NCI-H2107 treated with DMSO at 0.1 percent for 48 hours (cell line): ENCODE measurements at regions not wholly inside any gene's neighbourhood (a gene's known extent, or its start where the extent isn't known, plus 50 kb on each side); places are given as distances from the start of the nearest gene placed in this dataset.
"Not testable (repeated sequence)": the region's sequence is repeated elsewhere in the genome, so short reads cannot be mapped to it uniquely, and the experiment has no call there.

Source experiments
- DNase-seq: peaks from one replicate; lab custom pipeline; 2025; ENCODE audit not compliant: unreplicated experiment; lab: John Stamatoyannopoulos, UW

DNA sequence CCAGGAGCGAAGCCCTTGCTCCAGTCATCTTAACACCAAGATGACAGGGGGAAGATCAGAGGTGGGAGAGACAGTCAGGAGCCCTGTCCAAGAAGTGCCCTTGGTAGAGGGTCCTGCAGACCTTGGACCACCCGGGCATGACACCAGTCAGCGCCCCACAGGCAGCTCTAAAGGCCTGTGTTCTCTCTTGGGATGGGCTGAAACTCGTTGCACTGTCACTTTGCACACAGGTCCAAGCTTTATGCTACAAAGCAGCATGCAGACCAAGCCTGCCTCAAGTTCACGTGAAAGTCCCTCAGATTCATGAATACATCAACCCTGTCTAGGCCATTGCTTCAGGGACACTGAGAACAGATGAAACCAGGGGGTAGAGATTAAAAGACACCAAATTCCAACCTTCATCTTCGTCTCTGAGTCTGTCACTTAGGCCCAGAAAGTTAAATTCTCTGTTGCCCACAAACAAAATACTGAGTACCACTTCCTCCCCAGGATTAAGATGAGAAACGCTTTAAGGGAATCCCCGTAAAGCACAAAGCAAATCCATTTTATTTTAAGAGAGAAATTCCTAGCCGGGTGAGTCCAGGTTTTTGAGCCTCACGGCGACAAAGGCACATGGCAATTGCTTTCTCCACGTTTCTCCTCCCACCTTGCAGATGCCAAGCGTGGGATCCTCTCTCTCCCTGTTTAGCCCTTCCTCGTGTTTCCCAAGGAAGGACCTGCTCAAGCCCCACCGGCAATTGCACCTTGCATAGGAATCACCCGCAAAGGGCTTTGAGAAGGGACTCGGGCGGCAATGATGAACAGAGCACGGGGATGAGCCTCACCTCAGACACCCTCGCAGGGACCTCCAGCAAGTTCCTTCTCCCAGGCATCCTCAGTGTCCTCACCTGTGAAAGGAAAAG is 75.0 kb upstream of the ID2 start:
- no peak for DNase-seq

DNA sequence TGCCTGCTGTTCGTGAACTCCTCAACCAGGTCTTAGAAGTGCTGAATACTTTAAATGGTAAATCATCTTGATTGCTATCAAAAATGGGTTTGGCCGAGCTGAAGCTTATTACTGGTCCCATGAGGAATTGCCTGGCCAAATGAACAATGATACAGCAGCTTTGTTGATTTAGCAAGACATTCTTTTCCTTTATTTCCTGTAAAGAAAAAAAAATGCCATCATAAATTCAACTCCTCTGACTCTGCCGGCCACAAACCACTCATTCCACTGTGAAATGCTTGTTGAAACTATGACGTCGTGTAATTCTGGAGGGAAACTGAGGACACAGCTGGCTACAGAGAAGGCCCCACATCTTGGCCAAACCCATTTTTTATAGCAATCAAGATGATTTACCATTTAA is 74.2 kb upstream of the ID2 start:
- no peak for DNase-seq

DNA sequence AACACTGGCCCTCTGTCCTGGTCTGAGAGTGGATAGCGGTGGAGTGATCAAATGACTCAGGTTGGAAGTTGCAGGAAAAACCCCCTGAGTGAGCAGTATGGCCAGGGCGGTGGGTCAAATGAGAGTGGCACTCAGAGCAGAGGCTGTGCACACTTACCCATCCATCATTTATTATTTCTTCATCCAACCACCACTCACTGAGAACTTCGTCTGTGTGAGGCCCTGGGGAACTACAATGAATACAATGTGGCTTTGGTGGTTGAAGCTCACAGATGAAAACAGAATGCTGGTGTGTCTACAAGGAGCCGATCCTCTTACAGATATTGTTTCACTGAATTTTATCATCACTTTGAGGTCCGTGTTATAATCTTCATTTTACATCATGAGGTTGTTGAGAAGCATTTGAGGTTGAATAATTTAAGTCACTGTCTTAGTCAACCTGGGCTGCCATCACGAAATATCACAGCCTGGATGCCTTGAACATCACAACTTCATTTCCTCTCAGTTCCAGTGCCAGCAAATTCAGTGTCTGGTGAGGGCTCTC is 73.4 kb upstream of the ID2 start:
- DNase-seq, result no peak

DNA sequence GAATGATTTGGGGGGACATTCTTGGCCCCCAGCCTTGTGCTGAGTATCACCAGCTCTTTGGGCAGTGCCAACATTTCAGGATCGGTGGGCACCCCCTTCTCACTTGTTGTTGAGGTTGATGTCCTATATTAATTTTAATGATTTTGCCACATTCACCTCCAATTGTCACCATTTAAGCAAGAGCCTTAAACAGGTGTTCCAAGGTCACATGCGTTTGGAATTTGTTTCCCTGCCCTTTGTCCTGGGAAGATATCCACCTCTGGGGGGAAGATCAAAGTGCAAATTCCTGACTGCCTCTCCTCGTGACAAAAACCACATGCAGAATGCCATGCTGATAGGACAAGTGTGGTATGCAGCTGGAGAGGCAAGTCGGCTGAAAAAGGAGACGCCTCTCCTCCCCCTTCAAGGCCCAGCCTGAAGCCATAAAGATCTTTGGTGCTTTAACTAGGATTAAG is 72.5 kb upstream of the ID2 start:
- no peak for DNase-seq

DNA sequence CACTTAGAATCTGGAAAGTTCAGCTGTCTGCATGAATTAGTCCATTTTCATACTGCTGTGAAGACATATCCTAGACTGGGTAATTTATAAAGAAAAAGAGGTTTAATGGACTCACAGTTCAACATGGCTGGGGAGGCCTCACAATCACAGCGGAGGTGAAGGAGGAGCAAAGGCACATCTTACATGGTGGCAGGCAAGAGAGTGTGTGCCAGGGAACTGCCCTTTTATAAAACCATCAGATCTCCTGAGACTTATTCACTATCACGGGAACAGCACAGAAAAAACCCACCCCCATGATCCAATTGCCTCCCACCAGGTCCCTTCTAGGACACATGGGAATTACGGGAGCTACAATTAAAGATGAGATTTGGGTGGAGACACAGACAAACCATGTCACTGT is 71.1 kb upstream of the ID2 start:
- not testable (repeated sequence) for DNase-seq

DNA sequence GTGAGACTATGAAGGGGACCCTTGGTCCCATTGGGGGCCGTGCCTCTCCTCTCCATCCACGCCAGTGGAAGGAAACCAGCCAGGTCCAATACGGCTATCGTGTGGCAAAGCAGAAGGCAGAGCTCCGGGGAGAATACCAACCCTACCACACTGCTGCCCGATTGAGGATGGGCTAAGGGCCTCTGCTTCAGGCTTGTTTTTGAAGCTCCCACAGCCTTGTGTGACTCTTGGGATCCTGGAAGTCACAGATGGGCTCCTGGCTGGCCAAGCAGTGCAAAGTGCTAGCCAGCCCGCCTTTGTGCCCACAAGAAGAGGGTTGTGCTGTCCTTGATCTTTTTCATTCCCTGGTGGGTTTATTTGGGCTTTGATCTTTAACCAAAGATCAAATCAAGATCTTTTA is 70.6 kb upstream of the ID2 start:
- no peak for DNase-seq

DNA sequence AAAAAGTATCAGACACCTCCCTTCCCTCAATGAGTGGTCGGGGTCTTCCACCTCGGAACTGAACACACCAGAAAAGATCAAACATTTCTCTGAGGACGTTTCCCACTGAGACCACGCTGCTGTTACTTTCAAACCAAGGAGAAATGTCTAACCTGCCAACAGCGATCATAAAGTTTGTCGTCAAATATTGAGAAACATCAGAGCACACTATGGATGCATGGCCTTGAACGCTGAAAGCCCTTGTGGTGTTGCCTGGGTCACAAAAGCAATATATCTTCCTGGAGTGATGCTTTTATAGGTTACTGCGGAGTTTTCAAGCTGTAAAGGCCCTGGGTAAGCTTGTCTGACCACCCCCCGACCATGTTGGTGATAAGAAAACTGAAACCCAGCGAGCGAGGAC is 70.2 kb upstream of the ID2 start:
- DNase-seq, result no peak

DNA sequence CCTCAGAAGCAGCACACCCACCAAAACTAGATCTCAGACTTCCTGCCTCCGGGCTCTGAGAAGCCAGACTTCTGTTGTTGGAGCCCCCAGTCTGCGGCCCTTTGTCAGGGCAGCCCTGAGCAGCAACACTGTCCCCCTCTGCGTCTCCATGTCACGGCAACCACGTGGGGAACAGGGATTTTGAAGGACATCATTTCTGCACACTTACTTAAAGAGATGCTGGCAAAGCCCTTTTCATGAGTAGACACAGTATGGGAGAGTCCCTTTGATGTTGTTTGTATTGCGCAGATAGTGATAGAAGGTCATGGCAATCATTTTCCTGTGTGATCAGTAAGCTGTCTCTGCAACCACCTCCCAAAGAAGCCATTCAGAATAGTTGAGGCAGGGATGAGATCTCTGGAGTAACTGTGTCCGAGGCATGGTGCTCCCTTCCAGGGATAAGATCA is 69.1 kb upstream of the ID2 start:
- DNase-seq, result no peak

DNA sequence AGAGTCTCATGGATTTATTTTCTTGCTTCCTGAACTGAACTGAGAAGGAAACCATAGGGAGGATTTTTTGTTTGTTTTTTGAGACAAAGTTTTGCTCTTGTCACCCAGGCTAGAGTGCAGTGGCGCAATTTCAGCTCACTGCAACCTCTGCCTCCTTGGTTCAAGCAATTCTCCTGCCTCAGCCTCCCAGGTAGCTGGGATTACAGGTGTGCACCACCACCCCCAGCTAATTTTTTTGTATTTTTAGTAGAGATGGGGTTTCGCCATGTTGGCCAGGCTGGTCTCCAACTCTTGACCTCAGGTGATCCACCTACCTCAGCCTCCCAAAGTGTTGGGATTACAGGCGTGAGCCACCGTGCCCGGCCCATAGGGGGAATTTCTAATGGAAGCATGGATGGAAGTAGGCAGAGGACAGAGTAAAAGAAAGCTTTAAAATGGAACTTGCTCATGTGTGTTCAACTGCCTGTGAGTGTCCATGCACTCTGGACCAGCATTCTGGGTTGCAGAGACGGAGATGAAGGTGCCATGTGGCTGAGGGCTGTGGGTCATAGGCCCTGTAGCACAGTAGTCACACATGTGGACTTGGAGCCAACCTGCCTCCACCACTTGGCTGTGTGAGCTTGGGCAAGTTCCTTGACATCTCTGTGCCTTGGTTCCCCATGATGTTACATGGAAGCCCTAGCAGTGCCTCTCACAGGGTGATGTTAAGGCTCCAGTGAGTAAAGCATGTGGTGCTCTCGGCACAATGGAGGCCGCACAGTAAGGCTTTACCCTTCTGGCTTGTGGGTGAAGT is 68.5 kb upstream of the ID2 start:
- not testable (repeated sequence) for DNase-seq

DNA sequence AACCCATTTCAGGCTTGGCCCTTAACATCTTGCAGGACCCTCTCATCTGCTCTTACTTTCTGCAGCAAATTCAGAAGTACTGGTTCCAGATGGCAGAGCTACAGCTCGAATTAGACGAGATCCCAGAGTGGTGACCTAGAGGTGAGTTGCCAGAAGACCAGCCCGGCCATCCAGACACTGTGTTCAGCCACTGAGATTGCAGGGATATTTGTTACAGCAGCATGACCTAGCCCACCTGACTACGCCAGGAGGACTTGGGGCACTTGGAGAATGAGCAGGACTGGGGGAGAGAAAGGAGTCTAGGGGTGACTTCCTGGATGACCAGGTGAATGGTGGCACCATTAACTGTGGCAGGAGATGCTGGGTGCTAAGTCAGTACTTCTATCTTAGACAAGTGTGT is 67.2 kb upstream of the ID2 start:
- no peak for DNase-seq

DNA sequence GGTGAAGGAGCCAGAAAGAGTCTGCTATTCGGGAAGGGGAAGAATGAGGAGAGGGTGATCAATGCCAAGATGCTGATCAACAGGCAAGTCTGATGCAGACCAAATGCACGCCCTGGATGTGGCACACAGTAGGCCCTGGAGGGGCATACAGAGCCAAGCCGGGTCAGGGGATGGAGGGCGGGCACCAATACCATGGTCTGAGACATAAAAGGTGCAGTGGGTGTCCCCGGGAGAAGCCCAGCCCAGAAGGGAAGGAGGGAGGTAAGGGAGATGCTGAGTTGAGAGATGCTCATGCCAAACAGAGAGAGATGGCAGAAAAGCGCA is 66.6 kb upstream of the ID2 start:
- no peak for DNase-seq

DNA sequence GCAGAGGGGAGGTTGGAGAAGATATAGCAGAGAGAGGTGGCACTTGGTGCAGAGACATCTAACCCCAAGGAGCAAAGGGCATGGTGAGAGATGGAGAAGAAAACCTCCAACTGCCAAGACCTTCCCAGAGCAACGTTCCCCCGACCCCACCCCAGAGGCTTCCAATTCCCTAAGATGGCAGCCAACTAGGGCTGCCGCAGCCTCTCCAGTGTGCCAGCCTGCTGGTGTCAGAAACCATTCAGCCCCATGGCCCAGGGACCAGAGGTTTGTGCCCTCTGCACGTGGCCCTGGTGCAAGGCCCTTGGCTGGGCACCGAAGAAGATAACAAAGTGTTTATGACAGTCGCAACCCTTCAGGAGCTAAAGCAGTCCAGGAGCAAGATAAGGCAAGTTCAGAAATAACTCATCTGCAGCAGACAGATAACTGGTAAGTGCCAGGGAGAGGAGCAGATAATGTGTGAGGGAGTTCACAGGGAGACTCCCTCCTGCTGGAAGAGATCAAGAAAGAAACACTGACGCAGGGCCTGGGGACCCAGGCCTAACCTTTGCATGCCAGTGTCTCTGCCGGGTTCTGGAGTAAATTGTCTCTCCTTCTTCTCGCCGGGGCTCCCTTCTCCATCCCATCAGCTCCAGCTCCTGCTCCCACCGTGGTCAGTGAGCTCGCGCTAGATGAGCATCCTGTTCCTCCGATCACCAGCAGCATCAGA is 66.1 kb upstream of the ID2 start:
- DNase-seq, result no peak

DNA sequence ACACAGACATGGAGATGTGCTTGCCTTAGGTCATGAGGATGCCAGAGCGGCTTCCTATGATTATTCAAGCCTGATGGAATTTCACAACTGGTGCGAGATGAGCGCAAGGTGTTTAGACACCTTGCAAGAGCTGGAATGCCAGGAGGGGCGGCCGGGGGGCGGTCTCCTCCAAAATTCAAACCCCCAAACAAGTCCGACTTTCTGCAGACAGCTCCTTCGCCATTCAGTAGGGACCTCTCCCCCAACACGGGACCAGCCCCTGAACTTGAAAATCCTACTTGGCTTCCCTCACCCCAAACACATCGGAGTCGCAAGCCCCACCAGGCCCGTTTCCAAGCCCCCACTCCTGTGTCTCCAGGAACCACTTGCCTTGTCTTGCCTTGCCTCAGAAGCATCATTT is 64.8 kb upstream of the ID2 start:
- DNase-seq, result no peak

DNA sequence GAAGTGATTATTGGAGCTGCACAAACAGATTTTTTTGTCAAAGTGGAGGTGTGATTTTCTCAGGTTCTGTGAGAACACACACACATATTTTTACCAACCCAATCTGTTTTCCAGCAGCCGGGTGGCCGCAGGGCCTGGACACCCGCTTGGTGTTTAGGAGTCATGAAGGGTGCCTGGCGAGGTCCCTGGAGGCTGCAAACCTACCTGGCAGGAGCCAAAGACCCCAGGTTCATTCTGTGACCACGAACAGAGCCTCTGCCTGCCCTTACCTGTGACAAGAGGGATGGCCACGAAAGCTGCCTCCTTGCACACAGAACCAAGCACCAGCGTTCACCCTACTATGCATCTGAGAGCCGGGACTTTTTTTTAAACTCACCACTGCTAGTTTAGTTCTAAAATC is 64.3 kb upstream of the ID2 start:
- DNase-seq, result no peak

DNA sequence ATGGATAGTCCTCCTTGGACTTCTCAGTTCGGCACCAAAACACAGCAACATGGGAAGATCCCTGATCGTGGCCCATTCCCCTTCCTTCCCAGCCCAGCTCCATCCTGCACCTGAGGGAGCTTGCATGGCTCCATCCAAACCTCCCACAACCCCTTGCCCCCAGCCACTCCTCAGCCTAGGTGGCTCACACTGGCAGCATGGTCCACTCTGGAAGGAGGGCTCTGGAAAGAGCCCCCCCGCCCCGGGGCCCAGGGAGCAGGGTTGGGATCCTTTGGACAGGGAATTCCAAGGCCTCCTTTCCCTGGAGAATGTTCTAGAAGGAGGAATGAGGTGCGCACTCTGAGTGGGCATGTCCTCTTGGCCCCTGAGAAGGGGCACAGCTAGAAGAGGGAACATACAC is 62.8 kb upstream of the ID2 start:
- DNase-seq, result no peak

DNA sequence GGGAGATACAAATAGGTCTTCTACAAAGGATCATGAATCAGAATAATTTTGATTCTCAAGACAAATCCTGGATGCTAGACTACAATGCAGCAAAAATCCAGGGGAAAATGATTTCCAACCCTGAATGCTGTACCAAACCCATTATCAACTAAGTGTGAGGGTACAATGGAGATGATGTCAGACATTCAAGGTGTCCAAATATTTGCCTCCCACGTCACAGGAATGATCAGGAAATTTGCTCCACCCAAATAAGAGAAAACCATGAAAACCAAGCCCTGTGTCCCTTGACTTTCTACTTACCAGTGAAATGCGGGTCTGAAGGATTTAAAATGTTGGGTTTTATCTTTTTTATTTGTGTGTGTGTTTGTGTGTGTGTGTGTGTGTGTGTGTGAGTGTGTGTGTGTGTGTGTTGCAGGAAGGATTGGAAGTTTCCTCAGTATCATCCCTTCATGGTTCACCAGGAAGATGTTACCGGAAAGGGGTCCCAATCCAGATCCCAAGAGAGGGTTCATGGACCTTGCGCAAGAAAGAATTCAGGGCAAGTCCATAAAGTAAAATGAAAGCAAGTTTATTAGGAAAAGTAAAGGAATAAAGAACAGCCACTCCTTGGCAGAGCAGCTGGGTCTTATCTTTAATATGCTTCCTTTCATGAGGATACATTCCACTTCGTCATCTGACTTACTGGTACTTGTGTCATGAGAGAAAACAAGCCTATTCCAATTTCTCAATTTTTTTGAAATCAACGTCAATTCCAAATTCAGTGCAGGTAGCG is 61.1 kb upstream of the ID2 start:
- DNase-seq, result no peak

DNA sequence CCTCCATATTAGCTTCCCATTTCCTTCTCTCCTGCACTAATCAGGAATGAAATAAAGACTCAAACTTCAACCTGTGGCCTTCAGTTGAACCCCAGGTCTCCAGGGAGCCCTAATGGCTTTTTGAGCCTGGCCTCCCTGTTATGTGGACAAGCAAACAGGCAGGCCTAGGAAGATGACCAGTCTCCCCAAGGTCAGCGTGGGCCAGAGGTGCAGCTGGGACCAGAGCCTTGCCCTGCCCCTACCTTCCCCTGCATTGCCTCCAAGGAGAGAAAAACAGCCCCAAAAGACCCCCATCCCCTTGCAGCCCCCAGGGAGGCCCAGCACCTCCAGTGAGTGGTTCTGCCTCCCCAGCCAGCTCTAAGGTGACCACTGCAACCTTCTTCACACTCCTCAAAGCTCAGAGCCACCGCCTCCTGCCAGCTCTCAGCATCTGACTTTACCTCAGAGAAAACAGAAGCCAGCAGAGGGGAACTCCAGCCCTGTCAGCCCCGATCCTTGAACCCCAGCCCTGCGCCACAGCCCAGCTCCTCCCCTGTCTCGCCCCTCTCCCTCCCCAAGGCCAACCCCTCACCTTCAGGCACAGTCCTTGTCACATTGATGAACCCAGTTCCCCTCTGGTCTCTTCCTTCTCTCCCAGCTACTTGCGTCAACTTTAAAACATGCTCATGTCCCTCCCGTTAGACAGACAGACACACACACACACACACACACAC is 59.5 kb upstream of the ID2 start:
- DNase-seq, result no peak

DNA sequence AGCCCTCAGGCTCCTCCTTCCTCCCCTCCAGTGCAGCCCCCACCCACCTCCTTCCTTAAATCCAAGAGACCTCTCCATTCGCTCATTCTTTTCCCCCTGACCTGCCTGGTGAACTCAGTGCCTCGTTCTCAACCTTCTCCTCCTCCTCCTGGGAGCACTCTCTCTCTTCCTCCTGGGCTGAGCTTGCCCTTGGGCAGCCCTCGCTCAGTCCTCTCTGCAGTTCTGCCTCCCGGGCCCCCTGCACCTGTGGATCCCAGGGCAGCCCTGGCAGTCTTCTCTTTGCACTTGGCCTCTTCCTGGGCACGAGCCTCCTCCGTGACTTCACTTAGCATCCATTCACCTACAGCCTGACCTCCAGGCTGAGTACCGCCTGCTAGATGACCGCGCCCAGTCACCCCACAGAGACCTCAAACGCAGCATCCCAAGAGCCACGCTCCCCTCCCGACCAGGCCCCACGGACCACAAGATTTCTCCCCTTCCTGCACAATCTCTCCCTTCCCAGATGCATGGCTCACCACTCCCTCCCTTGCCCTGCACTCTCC is 58.9 kb upstream of the ID2 start:
- no peak for DNase-seq

DNA sequence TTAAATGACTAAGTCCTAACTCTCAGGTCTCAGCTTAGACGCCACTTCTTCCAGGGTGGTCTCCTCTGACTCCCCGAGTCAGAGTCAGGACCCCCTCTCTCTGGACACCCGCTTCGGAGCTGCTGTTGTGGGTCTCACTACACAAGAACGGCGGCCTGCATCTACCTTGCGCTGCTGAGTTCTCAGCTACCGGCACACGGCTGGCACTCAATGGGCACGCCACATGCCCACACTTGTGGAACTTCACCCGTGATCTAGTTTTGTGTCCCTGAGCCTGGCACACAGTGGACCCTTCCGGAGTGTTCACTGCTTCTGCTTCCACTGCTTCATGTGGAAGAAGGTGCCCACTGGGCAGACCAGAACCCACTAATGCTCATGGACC is 58.3 kb upstream of the ID2 start:
- no peak for DNase-seq
